CD4-positive, alpha-beta T cell treated with Interleukin-4 for 4 hours (primary cell): ENCODE measurements at regions not wholly inside any gene's neighbourhood (a gene's known extent, or its start where the extent isn't known, plus 50 kb on each side); places are given as distances from the start of the nearest gene placed in this dataset.

ENCODE experiments used
- DNase-seq: peaks from one replicate; pipeline ENCODE4 v3.0.0-alpha.2; 2020

- DNase-seq: no peak
These were observed 520.1 kb downstream of the BCL11A start for GRCh38 chr2:60033325-60033724.

GRCh38 chr2:60029566-60029883, 523.9 kb downstream of the BCL11A start:
- DNase-seq: no peak

- DNase-seq: no peak
These were observed 524.4 kb downstream of the BCL11A start for GRCh38 chr2:60028849-60029565.

DNA sequence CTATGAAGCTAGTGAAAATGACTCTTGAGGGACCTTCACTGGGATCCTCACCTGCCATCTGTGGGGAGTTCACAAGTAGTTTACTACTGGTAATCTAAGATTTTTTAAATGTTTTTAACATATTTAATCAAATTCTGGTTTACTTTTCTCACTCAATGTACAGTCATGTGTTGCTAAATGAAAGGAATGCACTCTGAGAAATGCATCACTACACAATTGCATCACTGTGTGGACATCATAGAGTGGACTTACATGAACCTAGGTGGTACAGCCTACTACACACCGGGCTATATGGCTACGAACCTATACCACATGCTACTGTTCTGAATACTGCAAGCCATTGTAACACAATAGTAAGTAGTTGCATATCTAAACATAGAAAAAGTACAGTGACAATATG, 528.0 kb downstream of the BCL11A start:
- no peak for DNase-seq

GRCh38 chr2:60023256-60023985, 530.0 kb downstream of the BCL11A start:
- no peak for DNase-seq

DNA sequence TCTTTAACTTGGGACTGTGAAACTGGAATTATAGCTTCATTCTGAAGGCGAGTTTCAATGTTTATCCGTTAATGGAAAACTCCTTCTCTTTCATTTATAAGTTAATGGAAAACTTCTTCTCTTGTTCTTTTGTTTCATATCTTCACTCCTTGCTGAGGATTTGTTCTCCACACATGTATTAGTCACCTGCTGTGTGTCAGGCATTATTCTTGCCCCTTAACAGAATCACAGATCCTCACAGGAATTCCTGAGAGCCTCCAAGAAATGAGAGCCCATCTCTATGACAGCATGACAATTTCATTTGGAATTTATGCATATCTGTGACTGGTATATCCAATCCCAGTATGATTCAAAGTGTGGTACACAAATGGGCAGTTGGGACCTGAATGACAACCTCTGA, 545.8 kb downstream of the BCL11A start:
- DNase-seq: no peak

DNA sequence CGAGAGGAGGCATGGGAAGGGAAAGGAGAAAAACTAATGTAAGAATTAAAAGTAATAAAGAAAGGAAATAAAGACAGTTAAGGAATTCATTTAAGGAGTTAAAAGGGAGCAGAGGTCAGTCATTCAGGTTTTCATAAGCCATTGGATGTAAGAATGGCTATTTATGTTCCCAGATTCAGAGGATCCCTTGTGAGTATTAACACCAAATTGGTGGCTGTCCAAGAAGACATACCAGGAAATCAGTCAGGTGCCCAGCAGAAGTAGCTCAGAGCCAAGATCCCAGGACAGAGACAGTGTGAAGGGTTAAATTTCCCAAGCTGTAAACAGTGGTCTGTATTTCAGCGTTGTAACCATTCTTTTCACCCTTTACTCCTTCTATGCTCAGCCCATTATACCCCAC, 550.4 kb downstream of the BCL11A start:
- DNase-seq: no peak

GRCh38 chr2:60002183-60002867, 551.1 kb downstream of the BCL11A start:
- no peak for DNase-seq

GRCh38 chr2:60000686-60001085, 552.8 kb downstream of the BCL11A start:
- DNase-seq: no peak

- DNase-seq: no peak
These were observed 555.1 kb downstream of the BCL11A start for GRCh38 chr2:59998324-59998723.

DNA sequence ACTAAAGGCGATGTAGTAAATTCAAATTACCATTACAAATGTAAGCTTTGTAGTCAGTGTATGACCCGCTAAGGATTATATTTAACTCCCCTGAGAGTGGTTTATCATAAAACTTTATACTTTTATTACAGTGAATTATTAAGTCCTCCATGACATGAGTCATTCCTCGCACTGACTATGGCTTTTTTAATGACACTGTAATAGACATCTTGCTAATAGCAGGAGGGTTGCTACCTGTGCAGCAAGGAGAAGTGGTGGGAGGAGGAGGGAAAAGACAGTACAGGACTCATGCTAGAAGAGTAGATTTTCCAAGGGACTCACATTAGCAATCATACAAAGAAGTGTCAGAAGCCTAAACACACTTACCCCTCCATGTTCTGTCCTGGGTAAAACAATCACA, 556.1 kb downstream of the BCL11A start:
- DNase-seq: no peak

DNA sequence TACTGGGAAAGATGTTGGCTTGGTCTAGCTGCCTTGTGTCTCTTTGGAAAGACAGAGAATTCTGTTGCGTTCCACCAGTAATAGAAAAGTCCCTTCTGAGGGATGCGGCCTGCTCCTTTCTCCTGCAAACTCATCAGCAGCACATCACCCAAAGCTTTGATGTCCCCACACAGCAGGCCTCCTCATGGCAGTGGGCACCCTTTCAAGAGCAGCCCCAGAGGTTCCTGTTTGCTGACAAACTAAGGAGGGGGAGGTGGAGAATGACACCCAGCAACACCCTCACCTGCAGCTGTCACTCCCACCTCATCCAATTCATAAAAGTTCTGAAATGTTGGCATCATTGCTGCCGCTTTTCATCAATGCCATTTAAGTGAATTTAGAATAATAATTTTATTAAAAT, 556.6 kb downstream of the BCL11A start:
- no peak for DNase-seq

DNA sequence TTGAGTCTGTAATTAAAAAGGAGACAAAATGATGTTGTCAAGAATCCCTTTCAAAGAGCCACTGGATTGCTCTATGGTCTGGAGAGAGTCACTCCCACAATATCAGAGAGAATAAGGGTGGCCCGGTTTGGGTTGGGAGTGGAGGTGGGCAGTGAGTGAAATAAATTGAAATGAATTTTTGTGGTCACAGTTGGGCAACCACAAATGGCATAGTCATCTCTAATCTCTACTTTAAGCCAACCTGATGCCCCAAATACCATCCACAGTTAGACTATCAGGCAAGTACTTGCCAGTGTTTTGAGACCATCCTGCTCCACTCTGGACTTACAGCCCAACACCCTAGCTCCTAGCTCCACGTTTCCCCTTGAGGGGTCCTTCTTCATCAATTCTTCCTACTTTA, 559.7 kb downstream of the BCL11A start:
- DNase-seq: no peak

- DNase-seq: no peak
These were observed 565.1 kb downstream of the BCL11A start for GRCh38 chr2:59988341-59988740.

DNA sequence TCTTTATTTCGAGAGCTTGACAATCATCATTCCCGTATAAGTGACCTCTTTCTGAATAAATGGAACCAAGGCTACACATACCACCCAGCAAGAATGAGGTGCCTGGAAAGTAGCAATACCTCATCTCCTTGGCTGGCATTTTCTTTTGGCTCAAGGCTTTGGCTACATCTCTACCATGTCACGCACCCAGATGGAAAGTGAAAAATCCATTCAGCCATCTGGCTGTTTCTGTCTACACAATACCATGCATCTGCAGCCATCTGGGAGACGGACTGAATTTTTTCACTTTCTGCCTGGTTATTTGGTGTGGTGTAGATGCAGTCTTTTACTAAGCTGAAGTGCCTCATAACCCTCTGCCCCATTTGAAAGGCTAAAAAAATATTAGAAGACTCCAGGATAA, 566.9 kb downstream of the BCL11A start:
- DNase-seq: no peak

DNA sequence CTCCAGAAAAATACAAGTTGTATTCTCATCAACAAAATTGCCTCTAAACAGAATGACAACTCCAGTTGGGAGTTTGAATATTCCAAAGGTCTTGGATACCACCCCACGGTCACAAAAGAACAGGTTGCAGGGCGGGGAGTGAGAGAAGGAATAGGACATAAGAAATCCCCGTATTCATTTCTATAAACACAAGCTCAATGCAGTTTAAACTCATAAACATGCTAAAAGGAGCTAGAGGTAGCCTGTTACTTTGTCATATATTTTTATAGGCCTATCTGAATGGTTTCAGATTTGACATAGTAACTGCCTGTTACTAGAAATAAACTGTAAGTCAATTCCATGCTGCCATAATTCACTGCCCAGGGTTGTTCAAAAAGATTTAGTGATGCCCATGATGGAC, 567.5 kb downstream of the BCL11A start:
- no peak for DNase-seq

DNA sequence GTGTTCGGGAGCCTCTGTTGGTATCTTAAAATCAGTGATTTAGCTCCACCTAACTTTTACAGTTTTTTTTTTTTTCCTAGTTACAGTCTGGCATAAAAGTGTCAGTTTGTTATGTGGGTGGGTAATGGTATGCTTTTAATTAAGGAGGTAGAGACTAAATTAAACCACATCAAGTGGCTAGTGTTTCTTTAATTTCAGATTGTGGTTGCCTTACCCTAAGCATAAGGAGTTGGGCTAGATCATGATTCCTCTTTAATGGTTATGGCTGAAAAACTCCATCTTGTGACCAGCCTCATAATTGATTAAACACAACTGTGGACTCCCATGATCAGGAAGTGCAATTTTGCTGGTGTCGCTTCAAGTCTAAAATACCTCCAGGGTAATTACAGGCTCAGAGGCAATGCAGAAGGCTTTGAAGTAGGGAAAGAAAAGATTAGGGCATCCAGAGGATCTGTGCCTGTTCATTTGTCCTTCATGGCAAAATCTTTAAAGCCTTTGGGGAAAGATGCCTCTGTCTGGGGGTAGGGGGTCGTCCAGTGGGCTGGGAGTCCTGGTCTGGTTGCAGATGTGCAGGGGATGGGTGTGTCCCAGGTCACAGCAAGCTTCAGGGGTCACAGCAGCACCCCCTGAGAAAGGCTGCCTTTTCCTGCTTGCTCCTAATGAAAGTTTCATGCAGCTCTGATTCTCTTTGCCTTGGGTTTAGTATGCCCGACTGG, 579.2 kb downstream of the BCL11A start:
- no peak for DNase-seq

DNA sequence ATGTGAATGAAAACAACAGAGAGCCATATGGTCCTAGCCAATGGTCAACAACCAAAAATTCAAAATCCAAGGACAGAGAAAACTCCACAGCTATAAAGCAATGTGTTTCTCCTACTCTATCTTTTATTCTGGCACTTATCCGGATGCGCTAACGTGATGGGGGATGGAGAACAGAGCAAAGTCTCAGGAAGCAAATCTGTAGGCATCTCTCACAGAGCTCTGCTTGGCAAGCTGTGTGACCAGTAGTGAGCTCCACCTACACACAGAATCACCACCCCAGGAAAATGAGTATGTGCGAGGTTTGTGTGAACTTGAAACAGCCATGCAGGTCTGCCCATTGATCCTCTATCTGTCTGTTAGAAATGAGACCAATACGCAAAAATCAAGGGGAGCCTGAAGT, 584.3 kb downstream of the BCL11A start:
- DNase-seq: no peak

GRCh38 chr2:59968441-59968840, 585.0 kb downstream of the BCL11A start:
- DNase-seq: no peak

DNA sequence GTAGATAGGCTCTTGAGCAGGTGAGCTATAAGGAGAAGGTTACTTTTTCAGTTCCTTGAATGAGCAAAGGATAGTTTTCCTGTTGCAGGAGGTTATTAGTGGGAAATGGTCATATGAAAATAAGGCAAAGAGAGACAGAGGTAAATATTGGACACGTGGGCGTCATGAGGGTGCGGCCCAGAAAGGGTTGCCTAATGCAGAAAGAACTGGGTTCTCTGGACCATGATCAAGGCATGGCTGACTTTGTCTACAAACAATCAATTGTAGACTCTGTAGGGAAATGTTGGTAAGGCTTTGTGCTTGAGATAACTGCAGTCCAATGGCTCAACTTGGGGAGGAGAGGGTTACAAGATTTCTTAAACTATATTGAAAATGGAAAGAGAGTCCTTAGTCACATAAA, 585.8 kb downstream of the BCL11A start:
- no peak for DNase-seq

- no peak for DNase-seq
These were observed 590.3 kb downstream of the BCL11A start for GRCh38 chr2:59963157-59963556.

DNA sequence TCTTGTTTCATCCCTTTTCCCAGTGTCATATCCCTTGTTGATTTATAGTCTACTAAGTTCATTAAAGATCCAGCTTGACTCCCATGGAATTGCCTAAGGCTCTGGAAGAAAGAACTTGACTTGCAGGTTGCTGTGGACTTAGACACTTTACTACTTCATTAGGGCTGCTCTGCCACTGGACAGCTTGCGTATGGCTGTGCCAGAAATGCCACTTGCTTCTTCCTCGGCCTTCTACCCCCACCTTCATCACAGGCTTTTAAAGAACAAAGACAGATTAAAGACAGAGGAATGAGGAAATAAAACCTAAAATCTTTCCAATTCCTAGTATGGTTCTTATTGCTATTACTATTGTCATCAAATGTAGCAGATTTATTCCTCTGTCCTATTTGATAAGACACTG, 591.7 kb downstream of the BCL11A start:
- no peak for DNase-seq

DNA sequence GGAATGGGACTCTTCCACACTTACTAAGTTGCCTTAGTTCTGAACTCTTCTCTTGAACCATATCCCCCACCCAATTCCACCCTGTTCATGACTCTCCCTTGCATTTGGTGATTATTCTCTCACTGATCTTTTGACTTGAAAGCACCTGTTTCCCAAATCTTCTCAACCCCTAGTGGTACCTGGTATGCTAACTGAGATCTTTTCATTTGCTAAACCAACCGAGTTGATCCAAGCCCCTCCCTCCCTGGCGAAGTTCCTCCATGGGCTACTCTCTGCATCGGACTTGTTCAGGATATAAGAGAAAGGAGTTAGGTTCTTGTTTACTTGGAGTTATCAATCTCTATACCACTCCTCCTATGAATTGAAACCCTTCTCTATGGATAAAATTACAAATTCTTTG, 593.5 kb downstream of the BCL11A start:
- no peak for DNase-seq

- no peak for DNase-seq
These were observed 596.0 kb downstream of the BCL11A start for GRCh38 chr2:59957504-59957903.
